Colonic mucosa (tissue), 4 donors: ENCODE measurements at regions not wholly inside any gene's neighbourhood (a gene's known extent, or its start where the extent isn't known, plus 50 kb on each side); places are given as distances from the start of the nearest gene placed in this dataset.

Source experiments
- DNase-seq: peaks from one replicate; pipeline ENCODE4 v3.0.0-alpha.2; 2020
- H3K27ac ChIP-seq: fragments of 200-600 bp; one replicate; pipeline ENCODE4 v1.8.0; 2021
- H3K27me3 ChIP-seq: fragments of 200-600 bp; one replicate; pipeline ENCODE4 v1.8.0; 2021
- H3K36me3 ChIP-seq: fragments of 200-600 bp; one replicate; pipeline ENCODE4 v1.8.0; 2021
- H3K4me1 ChIP-seq: fragments of 200-600 bp; one replicate; pipeline ENCODE4 v1.8.0; 2021; ENCODE audit warnings: mild to moderate bottlenecking
- H3K4me3 ChIP-seq: fragments of 200-600 bp; one replicate; pipeline ENCODE4 v1.8.0; 2021
- H3K9ac ChIP-seq, 2 donors: one replicate each; pipeline ENCODE4 v1.7.0; 2013; ENCODE audit warnings: control low read depth in 2 of 2, low read depth in 2 of 2, low read length in 2 of 2
- H3K9me3 ChIP-seq: fragments of 200-600 bp; one replicate; pipeline ENCODE4 v1.8.0; 2021
- intact Hi-C: fragments of 100-400 bp; cut with DNase I; formaldehyde crosslinking; loops from one replicate; pipeline ENCODE4 v1.14.1; 2022
- TF ChIP-seq, protein P1 (sequence below): fragments of 200-600 bp; IDR thresholded peaks from one replicate; pipeline ENCODE4 v1.8.0; 2022; ENCODE audit warnings: antibody characterized with exemption, mild to moderate bottlenecking
- donor health status: healthy.
- donor health status: DM: no; HTN: no; CAD: no.
- donor health status: DM: no; HTN: no; CAD: no.

DNA sequence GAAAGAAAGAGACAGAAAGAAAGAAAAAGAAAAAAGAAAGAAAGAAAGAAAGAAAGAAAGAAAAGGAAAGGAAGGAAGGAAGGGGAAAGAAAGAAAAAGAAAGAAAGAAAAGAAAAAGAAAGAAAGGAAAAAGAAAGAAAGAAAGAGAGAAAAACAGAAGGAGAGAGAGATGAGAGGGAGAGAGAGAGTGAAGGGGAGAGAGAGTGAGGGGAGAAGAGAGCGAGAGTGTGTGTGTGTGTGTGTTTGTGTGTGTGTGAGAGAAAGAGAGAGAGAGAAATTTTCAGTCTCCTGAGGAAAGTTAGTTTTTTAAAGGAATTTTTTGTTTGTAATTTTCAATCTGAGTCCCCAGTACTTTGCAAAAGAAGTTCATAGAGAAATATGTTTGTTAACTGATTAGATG, 504.1 kb upstream of the POU3F4 start:
- Histone ChIP-seq H3K36me3 (no peaks in the 10 kb centered on the region), H3K27me3 (no peaks in the 10 kb centered on the region), H3K9ac (no peak overlapping the region), H3K9me3 (no peaks in the 10 kb centered on the region), H3K27ac (no peak overlapping the region), H3K4me3 (no peak overlapping the region), H3K4me1 (no peaks in the 10 kb centered on the region)
- DNase-seq = no peak
- intact Hi-C loops = no loop called here
- TF ChIP-seq, protein P1, sequence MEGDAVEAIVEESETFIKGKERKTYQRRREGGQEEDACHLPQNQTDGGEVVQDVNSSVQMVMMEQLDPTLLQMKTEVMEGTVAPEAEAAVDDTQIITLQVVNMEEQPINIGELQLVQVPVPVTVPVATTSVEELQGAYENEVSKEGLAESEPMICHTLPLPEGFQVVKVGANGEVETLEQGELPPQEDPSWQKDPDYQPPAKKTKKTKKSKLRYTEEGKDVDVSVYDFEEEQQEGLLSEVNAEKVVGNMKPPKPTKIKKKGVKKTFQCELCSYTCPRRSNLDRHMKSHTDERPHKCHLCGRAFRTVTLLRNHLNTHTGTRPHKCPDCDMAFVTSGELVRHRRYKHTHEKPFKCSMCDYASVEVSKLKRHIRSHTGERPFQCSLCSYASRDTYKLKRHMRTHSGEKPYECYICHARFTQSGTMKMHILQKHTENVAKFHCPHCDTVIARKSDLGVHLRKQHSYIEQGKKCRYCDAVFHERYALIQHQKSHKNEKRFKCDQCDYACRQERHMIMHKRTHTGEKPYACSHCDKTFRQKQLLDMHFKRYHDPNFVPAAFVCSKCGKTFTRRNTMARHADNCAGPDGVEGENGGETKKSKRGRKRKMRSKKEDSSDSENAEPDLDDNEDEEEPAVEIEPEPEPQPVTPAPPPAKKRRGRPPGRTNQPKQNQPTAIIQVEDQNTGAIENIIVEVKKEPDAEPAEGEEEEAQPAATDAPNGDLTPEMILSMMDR = no peak

DNA sequence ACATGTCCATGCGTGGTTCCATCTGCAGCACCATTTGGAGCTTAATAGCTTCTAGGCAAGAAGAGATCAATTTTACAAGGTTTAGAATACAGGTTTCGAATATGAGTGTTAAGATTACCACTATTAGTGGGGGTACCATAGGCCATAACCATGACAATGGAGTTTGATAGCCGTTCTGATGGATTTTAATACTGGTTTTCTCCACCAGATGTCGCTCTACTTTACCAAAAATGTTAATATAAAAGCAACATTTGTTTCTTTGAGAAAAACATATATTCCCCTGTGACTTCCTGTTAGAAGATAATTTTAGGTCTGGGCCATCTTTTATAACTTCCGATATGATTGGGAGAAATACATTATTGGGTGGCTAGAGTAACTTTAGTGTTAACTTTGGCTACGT, 499.7 kb upstream of the POU3F4 start:
- H3K4me1 ChIP-seq = no peaks in the 10 kb centered on the region
- H3K27ac ChIP-seq = no peak overlapping the region
- H3K9me3 ChIP-seq = no peaks in the 10 kb centered on the region
- DNase-seq = no peak
- H3K27me3 ChIP-seq = no peaks in the 10 kb centered on the region
- intact Hi-C loops = no loop called here
- H3K36me3 ChIP-seq = no peaks in the 10 kb centered on the region
- H3K9ac ChIP-seq = no peak overlapping the region
- TF ChIP-seq, protein P1 = peak; percentile 50
- H3K4me3 ChIP-seq = no peak overlapping the region

GRCh38 chrX:83019258-83019657, 488.8 kb upstream of the POU3F4 start:
- no peak overlapping the region for H3K4me3 ChIP-seq
- H3K36me3 ChIP-seq = no peaks in the 10 kb centered on the region
- no peak overlapping the region for H3K9ac ChIP-seq
- intact Hi-C loops = no loop called here
- DNase-seq = no peak
- no peaks in the 10 kb centered on the region for H3K4me1 ChIP-seq
- TF ChIP-seq, protein P1 = no peak
- H3K27ac ChIP-seq = no peak overlapping the region
- no peaks in the 10 kb centered on the region for H3K9me3 ChIP-seq
- H3K27me3 ChIP-seq = no peaks in the 10 kb centered on the region

DNA sequence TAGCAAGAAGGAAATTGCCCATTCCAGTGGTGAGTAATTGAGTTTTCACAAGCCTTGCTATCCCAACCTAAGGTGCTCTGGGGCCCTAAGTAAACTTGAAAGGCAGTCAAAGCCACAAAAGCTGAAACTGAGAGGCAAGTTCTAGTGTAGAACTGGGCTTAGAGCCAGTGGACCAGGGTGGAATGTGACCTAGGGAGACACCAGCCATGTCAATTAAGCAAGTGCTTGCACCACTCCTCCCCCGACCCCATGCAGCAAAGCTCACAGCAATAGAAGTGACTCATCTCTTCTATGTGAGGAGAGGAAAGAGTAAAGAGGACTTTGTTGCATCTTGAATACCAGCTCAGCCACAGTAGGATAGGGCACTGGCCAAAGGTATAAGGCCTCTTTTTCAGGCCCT, 486.1 kb upstream of the POU3F4 start:
- intact Hi-C loops = no loop called here
- no peak for DNase-seq
- TF ChIP-seq, protein P1 = no peak
- Histone ChIP-seq H3K4me3 (no peak overlapping the region), H3K27me3 (no peaks in the 10 kb centered on the region), H3K4me1 (no peaks in the 10 kb centered on the region), H3K27ac (no peak overlapping the region), H3K36me3 (no peaks in the 10 kb centered on the region), H3K9ac (no peak overlapping the region), H3K9me3 (no peaks in the 10 kb centered on the region)
